NT2/D1 (cell line): ENCODE measurements at regions not wholly inside any gene's neighbourhood (a gene's known extent, or its start where the extent isn't known, plus 50 kb on each side); places are given as distances from the start of the nearest gene placed in this dataset.

Source experiments
- YY1 ChIP-seq: IDR thresholded peaks from 2 replicates; pipeline ENCODE4 v1.6.1; 2011; ENCODE audit not compliant: insufficient read length, insufficient read depth
- ZNF274 ChIP-seq: IDR thresholded peaks from 2 replicates; pipeline ENCODE4 v1.6.1; 2011; ENCODE audit warnings: mild to moderate bottlenecking, low read depth, low read length

GRCh38 chr3:74750901-74751300, 136.4 kb upstream of the CNTN3 start:
- no peak for TF ChIP-seq ZNF274
- TF ChIP-seq YY1, result no peak
